ENCODE measurements at regions not wholly inside any gene's neighbourhood (a gene's known extent, or its start where the extent isn't known, plus 50 kb on each side); places are given as distances from the start of the nearest gene placed in this dataset.

GRCh38 chr16:73365016-73365551 is 317.2 kb upstream of the ZFHX3 start:
- TF ChIP-seq CTCF (conservative IDR thresholded peaks at IDR 0.05; ENCODE audit: low read length) (no peak), EZH2phosphoT487 (IDR thresholded peaks at IDR 0.05; ENCODE audit: borderline replicate concordance, low read depth, low read length) (no peak)

Data from OCI-LY7 (cell line).